ENCODE measurements at regions not wholly inside any gene's neighbourhood (a gene's known extent, or its start where the extent isn't known, plus 50 kb on each side); places are given as distances from the start of the nearest gene placed in this dataset.

GRCh38 chr10:131764929-131765328, 135.9 kb upstream of the PPP2R2D start:
- no peak for DNase-seq

GRCh38 chr10:131766096-131766495, 134.7 kb upstream of the PPP2R2D start:
- DNase-seq, result no peak

GRCh38 chr10:131767716-131768115, 133.1 kb upstream of the PPP2R2D start:
- DNase-seq, result no peak

GRCh38 chr10:131769571-131770410, 131.0 kb upstream of the PPP2R2D start:
- DNase-seq, result no peak

- DNase-seq, result no peak
Observed at GRCh38 chr10:131770946-131771633, 129.7 kb upstream of the PPP2R2D start.

- DNase-seq, result no peak
Observed at GRCh38 chr10:131771634-131772358, 129.0 kb upstream of the PPP2R2D start.

GRCh38 chr10:131772441-131772840, 128.4 kb upstream of the PPP2R2D start:
- DNase-seq, result no peak

- DNase-seq, result no peak
Observed at GRCh38 chr10:131773370-131774343, 127.2 kb upstream of the PPP2R2D start.

- no peak for DNase-seq
Observed at GRCh38 chr10:131774681-131775085, 126.1 kb upstream of the PPP2R2D start.

- no peak for DNase-seq
Observed at GRCh38 chr10:131775433-131775832, 125.4 kb upstream of the PPP2R2D start.

GRCh38 chr10:131775833-131776232, 125.0 kb upstream of the PPP2R2D start:
- no peak for DNase-seq

GRCh38 chr10:131776496-131776895, 124.3 kb upstream of the PPP2R2D start:
- DNase-seq, result no peak

- DNase-seq, result no peak
Observed at GRCh38 chr10:131777162-131777561, 123.6 kb upstream of the PPP2R2D start.

GRCh38 chr10:131777921-131778320, 122.9 kb upstream of the PPP2R2D start:
- no peak for DNase-seq

- DNase-seq, result no peak
Observed at GRCh38 chr10:131778385-131778784, 122.4 kb upstream of the PPP2R2D start.

GRCh38 chr10:131778842-131779241, 122.0 kb upstream of the PPP2R2D start:
- DNase-seq, result no peak

- DNase-seq, result no peak
Observed at GRCh38 chr10:131779661-131780394, 121.0 kb upstream of the PPP2R2D start.

- no peak for DNase-seq
Observed at GRCh38 chr10:131781076-131781475, 119.7 kb upstream of the PPP2R2D start.

GRCh38 chr10:131781791-131782190, 119.0 kb upstream of the PPP2R2D start:
- DNase-seq, result no peak

GRCh38 chr10:131784363-131785120, 116.3 kb upstream of the PPP2R2D start:
- no peak for DNase-seq

- DNase-seq, result no peak
Observed at GRCh38 chr10:131785121-131785460, 115.7 kb upstream of the PPP2R2D start.
